ENCODE measurements at regions not wholly inside any gene's neighbourhood (a gene's known extent, or its start where the extent isn't known, plus 50 kb on each side); places are given as distances from the start of the nearest gene placed in this dataset.

DNA sequence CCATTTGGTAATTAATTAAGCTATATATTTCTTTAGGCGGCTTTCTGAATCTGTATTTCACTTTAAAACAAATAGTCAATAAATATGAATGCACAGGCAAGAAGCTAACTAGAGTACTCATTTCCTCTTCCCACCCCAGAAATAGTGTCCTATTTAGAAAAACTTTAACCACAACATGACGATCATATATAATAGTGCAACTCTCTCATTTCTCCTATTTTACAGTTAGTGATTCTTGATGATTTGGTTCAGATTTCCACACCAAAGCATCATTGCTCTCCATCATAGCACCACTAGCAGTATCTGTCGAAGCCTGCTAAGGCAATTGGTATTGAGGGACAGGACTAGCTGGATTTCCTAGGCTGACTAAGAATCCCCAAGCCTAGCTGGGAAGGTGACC lies 184.0 kb upstream of the GALNTL6 start:
- no peak for DNase-seq

DNA sequence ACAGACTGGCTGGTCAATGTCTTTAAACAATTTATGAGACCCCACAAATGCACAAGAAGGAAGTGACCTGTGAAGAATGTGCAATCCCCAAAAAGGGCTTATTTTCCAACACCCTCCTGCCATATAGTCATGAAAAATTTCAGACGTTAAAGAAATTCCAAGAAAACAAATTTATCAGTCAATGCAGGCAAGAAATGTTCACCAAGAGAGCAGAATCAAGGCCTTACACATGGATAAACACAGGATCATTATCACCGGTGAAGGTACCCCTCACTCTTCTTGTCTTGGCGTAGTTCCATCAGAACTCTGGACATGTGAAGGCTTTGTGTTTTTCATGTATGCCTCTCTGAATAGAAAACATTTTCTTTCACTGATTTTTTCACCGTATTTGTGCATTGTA lies 186.7 kb upstream of the GALNTL6 start:
- no peak for DNase-seq

DNA sequence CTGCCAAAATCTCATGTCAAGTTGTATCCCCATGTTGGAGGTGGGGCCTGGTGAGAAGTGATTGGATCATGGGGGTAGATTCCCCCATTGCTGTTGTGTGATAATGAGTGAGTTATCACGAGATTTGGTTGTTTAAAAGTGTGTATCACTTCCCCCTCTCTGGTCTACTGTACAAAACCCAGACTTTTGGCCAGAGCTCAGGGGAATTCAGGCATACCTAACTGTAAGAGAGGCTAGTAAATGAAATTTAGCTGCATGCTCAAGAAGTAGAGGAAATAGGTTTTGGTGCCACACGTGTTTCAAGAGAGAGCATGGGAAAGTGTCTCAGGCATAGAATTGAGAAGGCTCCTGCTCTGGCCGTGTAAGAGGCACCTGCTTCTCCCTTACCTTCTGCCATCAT lies 190.5 kb upstream of the GALNTL6 start:
- no peak for DNase-seq

DNA sequence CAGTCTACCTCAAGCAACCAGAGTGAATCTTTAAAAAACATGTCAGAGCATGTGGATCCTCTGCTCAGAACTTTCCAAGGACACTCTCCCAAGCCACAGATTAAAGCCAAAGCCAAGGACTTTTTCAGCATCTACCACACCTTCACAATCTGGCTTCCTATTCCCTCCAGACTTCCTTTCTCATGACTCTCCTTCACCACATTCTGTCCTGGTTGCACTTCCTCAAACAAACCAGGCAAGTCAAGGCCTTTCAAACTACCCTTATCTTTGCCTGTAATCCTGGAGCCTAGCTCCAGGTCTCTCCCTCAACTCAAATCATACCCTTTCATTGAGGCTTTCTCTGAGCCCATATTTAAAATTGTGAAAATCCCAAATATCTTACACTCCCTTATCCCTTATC lies 191.6 kb upstream of the GALNTL6 start:
- no peak for DNase-seq

DNA sequence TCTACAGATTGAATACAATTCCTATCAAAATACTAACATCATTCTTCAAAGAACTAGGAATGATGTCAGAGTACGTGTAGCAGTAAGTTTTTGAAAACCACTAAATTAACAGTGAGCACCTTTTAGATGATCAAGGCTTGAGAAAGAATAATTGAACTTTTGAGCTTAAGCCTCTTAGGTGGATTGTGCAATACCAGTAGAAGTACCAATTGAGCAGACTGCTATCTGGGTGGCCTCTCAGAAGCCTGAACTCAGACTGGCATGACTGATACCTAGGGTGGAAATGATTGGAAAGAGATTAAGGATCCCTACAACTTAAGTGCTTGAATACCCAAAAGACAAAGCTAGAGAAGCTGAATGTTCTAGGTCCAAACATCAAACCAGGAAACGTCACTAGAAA lies 200.3 kb upstream of the GALNTL6 start:
- DNase-seq, result no peak

DNA sequence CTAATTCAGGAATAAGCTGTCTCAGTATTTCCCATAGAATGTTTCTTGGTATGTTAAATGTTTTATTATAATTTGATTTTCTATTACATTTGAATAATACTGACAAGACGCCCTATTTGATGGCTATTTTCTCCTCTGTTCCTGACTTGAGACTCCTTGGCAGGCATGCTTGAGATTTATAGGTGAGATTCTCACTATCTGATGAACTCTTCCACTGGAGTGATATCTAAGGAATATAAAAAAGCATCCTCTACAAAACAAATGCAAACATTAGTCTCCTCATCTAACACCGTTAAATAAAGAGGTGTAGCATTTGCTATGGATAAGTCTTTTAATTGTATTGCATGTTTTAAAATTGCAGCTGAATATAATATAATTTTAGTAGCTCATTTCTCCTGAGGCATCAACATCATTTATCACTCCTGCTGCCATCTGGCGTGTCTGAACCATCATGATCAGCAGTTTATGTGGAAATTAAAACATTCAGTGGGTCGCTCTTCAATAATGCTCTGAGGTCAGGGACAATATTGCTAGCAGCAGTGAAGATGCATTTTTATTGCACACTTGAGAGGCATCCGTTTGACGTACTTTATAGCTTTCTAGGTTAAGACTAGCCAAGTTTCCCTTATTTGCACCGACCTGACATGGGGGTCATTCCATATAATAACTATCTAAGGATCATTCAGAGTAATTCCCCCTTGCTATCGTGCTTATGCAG lies 210.4 kb upstream of the GALNTL6 start:
- DNase-seq, result no peak

DNA sequence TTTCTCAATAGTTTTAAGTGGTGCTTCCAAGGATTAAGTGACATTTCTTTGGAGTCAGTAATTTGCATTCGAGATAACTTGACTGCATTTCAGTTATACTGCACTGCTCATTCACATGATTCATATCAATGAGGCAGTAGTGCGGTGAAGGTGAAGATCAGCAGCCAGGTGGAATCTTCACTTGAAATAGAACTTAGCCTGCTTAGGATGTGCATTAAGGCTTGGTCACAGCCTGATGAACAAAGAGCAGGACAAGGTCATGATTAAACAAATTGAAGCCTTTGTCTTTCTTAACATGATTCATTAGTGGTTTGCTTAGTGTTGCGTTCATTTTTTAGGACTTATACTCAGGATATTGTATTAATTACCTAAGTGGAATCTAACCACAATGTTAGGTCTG lies 212.1 kb upstream of the GALNTL6 start:
- no peak for DNase-seq

DNA sequence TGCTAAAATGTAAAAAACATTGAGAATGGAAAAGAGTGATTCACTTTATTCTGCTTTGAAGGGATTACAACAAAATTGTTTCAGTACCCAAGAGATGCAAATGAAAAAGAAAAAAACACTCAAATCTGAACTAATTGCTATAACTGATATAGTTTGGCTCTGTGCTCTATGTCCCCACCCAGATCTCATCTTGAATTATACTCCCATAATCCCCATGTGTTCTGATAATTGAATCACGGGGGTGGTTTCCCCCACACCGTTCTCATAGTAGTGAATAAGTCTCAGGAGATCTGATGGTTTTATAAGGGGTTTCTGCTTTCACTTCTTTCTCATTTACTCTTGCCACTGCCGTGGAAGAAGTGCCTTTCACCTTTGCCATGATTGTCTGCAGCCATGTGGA lies 213.6 kb upstream of the GALNTL6 start:
- DNase-seq, result no peak

DNA sequence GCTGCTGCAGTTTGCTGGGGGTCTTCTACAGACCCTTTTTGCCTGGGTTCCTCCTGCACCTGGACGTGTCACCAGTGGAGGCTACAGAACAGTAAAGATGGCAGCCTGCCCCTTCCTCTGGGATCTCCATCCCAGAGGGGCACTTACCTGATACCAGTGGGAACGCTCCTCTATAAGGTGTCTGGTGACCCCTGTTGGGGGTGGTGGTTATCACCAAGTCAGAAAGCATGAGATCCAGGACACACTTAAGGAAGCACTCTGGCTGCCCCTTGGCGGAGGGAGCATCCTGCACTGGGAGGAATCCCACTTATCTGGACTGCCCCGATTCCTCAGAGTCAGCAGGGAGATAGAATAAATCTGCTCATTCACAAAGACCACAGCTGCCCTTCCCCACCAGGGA lies 218.9 kb upstream of the GALNTL6 start:
- no peak for DNase-seq

DNA sequence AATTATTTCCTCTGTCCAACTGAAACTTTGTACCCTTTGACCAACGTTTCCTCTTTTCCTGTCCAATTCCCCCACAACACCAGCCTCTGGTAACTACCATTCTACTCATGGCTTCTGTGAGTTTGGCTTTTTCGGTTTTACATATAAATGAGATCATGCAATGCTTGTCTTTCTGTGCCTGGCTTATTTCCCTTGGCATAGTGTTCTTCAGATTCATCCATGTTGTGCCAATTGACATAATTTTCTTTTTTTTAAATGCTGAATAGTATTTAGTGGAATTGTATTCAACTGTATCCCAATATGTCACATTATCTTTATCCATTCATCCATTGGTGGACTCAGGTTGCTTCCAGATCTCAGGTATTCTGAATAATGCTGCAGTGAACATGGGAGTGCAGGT lies 222.5 kb upstream of the GALNTL6 start:
- no peak for DNase-seq

DNA sequence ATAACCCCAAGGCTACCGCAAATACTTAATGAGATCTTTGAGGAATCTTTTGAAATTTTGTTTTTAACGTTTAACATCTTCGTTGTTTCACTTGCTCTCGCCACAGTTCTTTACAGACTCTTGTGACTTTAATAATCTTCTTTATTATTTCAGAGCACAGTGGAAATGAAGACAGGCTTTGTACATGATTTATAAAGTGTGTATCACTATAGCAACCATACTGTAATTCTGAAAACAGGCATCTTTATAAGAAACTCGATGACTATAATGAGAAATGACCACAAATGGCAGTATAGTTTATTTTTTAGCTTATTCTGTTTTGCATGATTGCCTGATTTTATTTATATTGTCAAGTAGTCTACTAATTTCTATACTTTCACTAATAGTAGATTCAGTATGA lies 224.4 kb upstream of the GALNTL6 start:
- DNase-seq, result no peak

DNA sequence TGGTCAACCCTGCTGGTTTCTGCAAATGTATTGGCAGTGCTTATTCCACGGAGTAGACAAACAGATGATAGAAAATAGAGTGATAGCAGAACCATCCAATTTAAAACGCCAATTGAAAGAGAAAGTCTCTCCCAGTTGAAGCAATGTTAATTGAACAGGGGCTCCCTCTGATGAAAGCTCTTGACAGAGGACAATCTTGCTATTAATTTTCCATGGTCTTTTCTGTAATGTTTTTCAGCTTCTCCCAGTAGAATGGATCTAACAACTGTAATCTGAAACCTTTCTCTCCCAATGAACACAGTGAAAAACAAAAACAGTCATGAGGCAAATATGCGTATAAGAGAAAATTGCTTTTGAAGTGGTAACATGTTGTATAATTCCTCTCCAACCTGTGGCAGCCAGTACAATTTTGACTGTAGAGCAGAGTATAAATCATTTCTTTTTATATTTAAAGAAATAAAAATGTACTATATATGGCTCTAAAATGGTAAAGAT lies 225.1 kb upstream of the GALNTL6 start:
- DNase-seq, result no peak

DNA sequence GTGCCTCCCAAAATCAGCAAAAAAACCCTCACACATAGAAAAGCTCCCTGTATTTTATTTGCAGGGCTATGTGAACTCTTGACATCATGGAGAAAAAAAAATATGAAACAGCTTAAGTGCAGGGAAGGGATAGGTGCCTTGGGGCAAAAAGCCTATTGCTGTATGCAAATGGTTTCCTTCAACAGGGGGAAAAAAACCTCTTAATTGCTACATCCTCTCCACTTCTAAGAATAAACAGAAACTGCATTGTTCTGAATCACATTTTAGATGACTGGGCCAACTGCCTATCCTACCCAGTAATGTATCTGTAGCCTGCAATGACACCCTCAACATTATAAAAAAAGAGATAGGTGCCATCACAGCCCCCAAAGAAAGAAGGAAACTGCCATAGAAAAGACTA lies 229.4 kb upstream of the GALNTL6 start:
- DNase-seq, result no peak

DNA sequence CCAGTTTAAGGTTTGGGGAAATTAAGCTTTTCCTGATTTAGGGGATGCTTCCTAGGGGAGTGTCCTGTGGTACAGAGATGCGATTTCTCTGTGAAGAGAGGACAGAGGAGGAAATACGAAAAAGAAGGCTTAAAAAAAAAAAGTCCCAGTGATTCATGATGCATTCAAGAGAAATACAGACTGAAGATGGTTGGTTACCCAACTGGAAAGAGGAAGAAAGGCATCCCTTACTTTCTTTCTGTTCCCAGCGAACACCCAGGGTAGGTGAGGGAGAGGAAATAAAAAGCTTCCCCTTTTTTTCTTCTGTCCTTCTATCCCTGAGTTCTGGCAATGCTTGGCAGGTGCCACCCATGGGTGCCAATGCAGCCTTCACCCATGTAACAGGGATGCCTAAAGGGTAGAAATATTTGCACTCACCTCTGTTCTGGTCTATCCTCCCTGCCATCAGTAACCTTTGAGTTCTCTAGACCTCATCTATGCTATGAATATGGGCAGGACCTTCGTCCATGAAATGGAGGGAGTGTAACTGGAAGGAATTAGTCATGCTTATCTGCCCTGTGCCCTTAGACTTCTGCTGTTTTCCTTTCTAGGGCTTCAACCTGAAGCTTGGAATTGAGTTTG lies 230.1 kb upstream of the GALNTL6 start:
- DNase-seq, result no peak

DNA sequence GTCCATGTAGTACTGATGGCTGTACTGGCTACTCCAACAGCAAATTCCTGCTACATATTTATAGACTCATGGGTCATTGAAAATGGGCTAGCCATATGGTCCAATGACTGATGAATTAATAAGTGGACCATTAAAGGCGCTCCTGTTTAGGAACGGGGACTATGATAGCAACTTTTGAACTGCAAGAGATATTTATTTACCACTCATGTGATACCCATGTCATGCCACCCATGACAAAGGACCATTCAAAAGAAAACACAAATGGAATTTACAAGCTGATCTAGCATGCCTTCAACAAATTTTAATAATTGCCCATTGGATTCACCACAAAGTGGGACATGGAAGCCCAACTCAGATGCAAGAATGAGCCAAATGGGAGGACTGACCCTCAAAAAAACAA lies 240.0 kb upstream of the GALNTL6 start:
- no peak for DNase-seq

DNA sequence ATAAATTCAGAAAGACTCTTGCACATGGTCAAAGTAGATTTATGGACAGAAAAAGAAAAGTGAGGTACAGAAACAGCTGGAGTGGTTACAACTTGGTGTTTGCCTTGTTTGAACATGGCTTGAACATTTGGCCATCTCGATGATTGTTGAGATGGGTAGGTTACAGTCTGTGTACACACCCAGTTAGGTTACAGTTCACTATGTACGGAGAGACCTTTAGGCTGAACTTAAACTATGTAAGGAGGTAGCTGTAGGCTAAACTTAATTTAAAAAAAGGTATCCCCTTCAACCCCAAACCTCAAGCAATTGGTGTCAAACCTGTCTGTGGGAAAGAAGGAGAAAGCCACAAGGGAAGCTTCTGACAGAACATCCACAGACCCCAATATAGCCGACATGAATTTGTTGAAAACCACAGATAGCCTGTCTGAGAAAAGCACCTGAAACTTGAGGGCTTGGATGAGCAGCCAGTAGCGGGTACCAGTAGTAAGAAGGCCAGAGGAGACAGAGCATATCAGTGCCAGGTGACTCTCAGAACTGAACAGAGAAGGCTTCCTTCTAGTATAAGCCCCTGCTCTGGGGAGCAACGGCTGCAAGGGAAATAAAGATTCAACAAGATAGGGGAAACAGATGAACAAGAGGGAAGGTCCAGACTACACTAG lies 247.9 kb upstream of the GALNTL6 start:
- no peak for DNase-seq

DNA sequence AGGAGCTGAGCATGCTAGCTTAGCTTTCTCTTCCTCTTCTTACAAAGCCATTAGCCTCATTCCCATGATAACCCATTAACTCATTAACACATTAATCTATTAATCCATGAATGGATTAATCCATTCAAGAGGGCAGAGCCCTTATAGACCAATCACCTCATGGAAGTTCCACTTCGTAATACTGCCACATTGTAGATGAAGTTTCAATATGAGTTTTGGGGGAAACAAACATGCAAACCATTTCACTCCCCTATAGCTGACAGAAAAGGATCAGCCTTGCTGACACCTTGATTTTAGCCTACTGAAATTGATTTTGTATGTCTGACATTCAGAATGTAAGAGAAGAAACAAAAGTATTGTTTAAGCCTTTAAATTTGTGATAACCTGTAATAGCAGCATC lies 251.8 kb upstream of the GALNTL6 start:
- no peak for DNase-seq

DNA sequence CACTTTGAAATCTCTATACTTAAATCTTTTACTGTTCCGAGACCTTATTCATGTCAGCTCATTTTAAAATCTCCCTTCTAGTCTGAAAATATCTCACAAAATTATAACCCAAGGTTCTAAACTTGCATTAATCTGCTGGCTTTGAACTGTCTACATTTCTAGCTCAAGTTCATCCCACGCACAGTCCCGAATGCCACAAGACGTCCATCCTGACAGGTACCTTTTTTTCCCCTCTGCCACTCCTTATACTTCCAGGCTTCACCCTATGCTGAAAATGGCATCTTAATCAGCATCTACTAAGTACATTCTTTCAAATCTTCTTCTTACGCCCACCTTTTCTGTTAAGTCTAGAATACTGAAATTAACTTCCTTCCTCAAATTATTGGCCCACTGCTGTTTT lies 259.2 kb upstream of the GALNTL6 start:
- DNase-seq, result no peak

DNA sequence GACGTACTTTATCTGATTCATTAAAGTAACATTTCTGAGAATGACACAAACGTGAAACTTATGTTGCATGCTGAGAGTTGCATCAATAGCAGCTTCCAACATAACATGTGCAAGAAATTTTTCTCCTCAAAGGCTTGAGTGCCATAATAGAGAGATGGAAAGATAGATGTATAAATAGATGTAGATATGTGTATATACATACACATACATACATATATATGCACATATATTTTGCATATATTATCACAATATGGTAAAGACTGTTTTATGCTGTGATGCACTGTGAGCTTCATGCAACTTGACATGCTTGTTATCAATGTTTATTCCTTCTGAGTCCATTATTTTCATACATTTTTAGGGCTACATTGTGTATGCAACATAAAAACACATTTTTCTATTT lies 270.6 kb upstream of the GALNTL6 start:
- DNase-seq, result no peak

DNA sequence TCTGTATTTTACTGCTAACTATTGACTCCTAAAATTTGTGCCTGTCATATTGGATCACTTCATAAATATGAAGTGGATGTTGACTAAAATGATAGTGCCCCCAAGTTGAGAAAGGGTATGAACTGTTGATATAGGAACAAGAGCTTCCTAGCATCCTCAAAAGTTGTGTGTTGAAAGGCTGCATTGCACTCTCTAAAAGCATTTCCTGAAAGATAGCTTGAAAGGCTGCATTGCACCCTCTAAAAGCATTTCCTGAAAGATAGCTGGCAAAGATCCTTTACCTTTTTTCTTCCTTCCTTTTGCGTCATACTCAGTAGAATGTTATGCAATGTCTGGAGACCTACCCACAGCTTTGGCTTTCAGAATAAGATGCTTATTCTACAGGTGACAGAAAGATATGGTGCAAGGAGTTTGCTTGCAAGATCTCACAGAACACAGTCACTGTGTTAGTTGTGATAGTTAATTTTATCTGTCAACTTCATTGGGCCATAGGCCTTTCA lies 274.6 kb upstream of the GALNTL6 start:
- DNase-seq, result no peak

DNA sequence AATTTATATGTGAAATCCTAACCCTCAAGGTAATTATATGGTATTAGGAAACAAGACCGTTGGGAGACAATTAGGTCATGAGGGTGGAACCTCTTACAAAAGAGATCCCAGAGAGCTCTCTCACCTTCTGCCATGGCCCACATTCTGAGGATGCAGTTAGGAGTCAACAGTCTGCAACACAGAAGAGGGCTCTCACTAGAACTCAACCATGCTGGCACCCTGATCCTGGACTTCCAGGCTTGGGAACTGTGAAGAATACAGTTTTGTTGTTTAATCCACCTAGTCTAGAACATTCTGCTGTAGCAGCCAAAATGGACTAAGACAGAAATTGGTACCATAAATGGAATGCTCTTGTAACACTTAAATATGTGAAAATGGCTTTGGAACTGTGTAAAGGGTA lies 278.8 kb upstream of the GALNTL6 start:
- no peak for DNase-seq

DNA sequence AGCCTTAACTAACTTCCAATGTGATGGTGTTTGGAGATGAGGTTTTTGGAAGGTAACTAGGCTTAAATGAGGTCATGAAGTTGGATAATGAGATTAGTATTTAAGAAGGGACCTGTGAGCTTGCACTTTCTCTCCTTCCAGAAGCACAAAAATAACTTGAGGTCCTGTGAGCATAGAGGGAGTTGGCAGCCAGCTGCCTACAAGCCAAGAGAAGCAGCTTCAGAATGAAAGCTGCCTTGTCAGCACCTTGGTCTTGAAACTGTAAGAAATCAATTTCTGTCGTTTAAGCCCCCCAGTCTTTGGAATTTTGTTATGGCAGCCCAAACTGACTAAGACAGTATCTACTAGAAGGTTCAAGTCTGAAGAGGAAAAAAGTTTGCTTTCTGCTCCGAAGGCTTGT lies 280.2 kb upstream of the GALNTL6 start:
- DNase-seq, result no peak

DNA sequence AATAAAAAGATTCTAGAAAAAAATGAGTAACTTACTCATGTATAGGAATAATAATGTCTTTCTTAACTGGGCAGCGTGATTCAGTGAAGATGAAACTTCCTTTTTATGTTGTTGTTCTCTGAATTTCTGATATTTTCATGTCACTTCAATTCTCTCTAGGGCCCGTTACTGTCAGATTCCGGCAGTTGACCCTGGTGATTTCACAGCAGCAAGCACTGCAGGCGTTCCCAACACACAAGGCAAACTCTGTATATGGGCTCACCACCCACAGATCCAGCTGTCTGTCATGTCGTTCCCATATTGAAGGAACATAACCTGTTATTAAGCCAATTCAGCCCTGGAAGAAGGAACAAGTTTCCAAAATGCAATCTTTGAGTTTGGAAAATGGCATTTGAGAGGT lies 288.3 kb upstream of the GALNTL6 start:
- DNase-seq, result no peak

DNA sequence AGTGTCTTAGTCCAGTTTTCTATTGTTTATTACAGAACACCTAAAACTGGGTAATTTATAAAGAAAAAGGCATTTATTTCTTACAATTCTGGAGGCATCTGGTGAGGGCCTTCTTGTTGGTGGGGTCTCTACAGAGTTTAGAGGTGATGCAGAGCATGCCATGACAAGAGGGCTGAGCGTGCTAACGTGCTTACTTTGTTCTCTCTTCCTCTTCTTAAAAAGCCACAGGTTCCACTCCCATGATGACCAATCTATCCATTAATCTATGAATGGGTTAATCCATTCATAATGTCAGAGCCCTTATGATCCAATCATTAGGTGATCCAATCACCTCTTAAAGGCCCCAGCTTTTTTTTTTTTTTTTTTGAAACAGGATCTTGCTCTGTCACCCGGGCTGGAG lies 291.5 kb upstream of the GALNTL6 start:
- no peak for DNase-seq
